DND-41 (cell line): ENCODE measurements at regions not wholly inside any gene's neighbourhood (a gene's known extent, or its start where the extent isn't known, plus 50 kb on each side); places are given as distances from the start of the nearest gene placed in this dataset.

Experiments used
- ATAC-seq: fragments of 200-7000 bp; cut with Tn5 transposase; 3 replicates; pipeline ENCODE4 v1.9.1; 2021; ENCODE audit warnings: low read depth; ENCODE audit not compliant: insufficient read depth
- DNase-seq: peaks from one replicate; pipeline ENCODE4 v3.0.0-alpha.2; 2020
- H2AFZ ChIP-seq: 2 replicates; pipeline ENCODE4 v1.6.0; 2012; ENCODE audit warnings: low read depth, low read length
- H3K27ac ChIP-seq: 2 replicates; pipeline ENCODE4 v1.5.1; 2012; ENCODE audit warnings: low read length, inconsistent platforms
- H3K27me3 ChIP-seq: fragments of 200-600 bp; sonication (generic); 2 replicates; pipeline ENCODE4 v1.6.0; 2012; ENCODE audit warnings: low read length, mild to moderate bottlenecking, inconsistent platforms; ENCODE audit not compliant: insufficient read depth, poor library complexity
- H3K36me3 ChIP-seq: 2 replicates; pipeline ENCODE4 v1.5.1; 2012; ENCODE audit warnings: low read length, inconsistent platforms; ENCODE audit not compliant: insufficient read depth
- H3K4me1 ChIP-seq: 2 replicates; pipeline ENCODE4 v1.5.1; 2012; ENCODE audit warnings: mild to moderate bottlenecking, low read length; ENCODE audit not compliant: insufficient read depth
- H3K4me2 ChIP-seq: 2 replicates; pipeline ENCODE4 v1.6.0; 2012; ENCODE audit warnings: mild to moderate bottlenecking, moderate library complexity, low read length, inconsistent platforms; ENCODE audit not compliant: insufficient read depth
- H3K4me3 ChIP-seq, 2 experiments: fragments of 200-600 bp in 1 of 2; shearing (Covaris generic) in 1 of 2; 2 replicates each; pipeline ENCODE4 v1.5.1; 2012 to 2016; ENCODE audit warnings: inconsistent platforms in 2 of 2, low read length in 2 of 2, mild to moderate bottlenecking in 2 of 2, low read depth in 1 of 2, moderate library complexity in 1 of 2
- H3K79me2 ChIP-seq: 2 replicates; pipeline ENCODE4 v1.6.0; 2012; ENCODE audit warnings: low read length, inconsistent platforms; ENCODE audit not compliant: insufficient read depth
- H3K9ac ChIP-seq: 2 replicates; pipeline ENCODE4 v1.6.0; 2012; ENCODE audit warnings: low read depth, mild to moderate bottlenecking, inconsistent platforms, low read length, moderate library complexity
- H3K9me3 ChIP-seq: 2 replicates; pipeline ENCODE4 v1.5.1; 2012; ENCODE audit warnings: low read length, moderate library complexity, mild to moderate bottlenecking, inconsistent platforms; ENCODE audit not compliant: insufficient read depth, severe bottlenecking
- H4K20me1 ChIP-seq: 2 replicates; pipeline ENCODE4 v1.6.0; 2012; ENCODE audit warnings: low read length; ENCODE audit not compliant: insufficient read depth
- CTCF ChIP-seq: IDR thresholded peaks from 2 replicates; pipeline ENCODE4 v1.5.1; 2012; ENCODE audit warnings: borderline replicate concordance, low read length, moderate library complexity, mild to moderate bottlenecking; ENCODE audit not compliant: poor library complexity, severe bottlenecking; ENCODE audit errors: extremely low read depth
- EZH2 ChIP-seq: IDR thresholded peaks from 3 replicates; pipeline ENCODE4 v1.6.1; 2012; ENCODE audit warnings: borderline replicate concordance, low read depth, mild to moderate bottlenecking, moderate library complexity, low read length, inconsistent platforms; ENCODE audit not compliant: severe bottlenecking

- Histone ChIP-seq H3K4me2 (no peak overlapping the region), H2AFZ (no peak overlapping the region; the same call in 1 of the 2 replicates), H3K79me2 (no peaks in the 10 kb centered on the region), H3K9me3 (no peaks in the 10 kb centered on the region), H3K4me1 (peaks cover 18% of the 10 kb centered on the region), H4K20me1 (no peaks in the 10 kb centered on the region), H3K27ac (no peak overlapping the region), H3K4me3 (no peak overlapping the region), H3K36me3 (no peaks in the 10 kb centered on the region), H3K27me3 (no peaks in the 10 kb centered on the region), H3K9ac (no peak overlapping the region)
- ATAC-seq (no peak), DNase-seq (no peak)
- TF ChIP-seq EZH2 (no peak), CTCF (no peak)
These were observed 84.0 kb downstream of the HES1 start for GRCh38 chr3:194219826-194220410.

GRCh38 chr3:194220901-194221326, 85.0 kb downstream of the HES1 start:
- Histone ChIP-seq H3K9me3 (no peaks in the 10 kb centered on the region), H3K4me1 (peaks cover 28% of the 10 kb centered on the region), H2AFZ (no peak overlapping the region), H3K27me3 (no peaks in the 10 kb centered on the region), H3K9ac (no peak overlapping the region), H3K4me3 (no peak overlapping the region), H3K36me3 (no peaks in the 10 kb centered on the region), H3K27ac (no peak overlapping the region), H4K20me1 (no peaks in the 10 kb centered on the region), H3K4me2 (no peak overlapping the region), H3K79me2 (no peaks in the 10 kb centered on the region)
- no peak for TF ChIP-seq CTCF
- DNase-seq (no peak), ATAC-seq (no peak)

GRCh38 chr3:194221336-194221735, 85.4 kb downstream of the HES1 start:
- Histone ChIP-seq H3K9me3 (no peaks in the 10 kb centered on the region), H3K9ac (no peak overlapping the region), H3K4me1 (peaks cover 31% of the 10 kb centered on the region), H3K4me3 (no peak overlapping the region), H3K4me2 (no peak overlapping the region), H2AFZ (no peak overlapping the region), H3K27me3 (no peaks in the 10 kb centered on the region), H3K36me3 (no peaks in the 10 kb centered on the region), H3K27ac (no peak overlapping the region), H4K20me1 (no peaks in the 10 kb centered on the region), H3K79me2 (no peaks in the 10 kb centered on the region)
- ATAC-seq (no peak), DNase-seq (no peak)
- no peak for TF ChIP-seq EZH2
- TF ChIP-seq CTCF = no peak

GRCh38 chr3:194223951-194224350, 88.0 kb downstream of the HES1 start:
- no peak overlapping the region for H3K4me3 ChIP-seq
- TF ChIP-seq EZH2 = no peak
- TF ChIP-seq CTCF = no peak
- no peaks in the 10 kb centered on the region for H3K36me3 ChIP-seq
- H3K27me3 ChIP-seq = no peaks in the 10 kb centered on the region
- no peaks in the 10 kb centered on the region for H4K20me1 ChIP-seq
- no peak overlapping the region for H2AFZ ChIP-seq
- H3K9me3 ChIP-seq = no peaks in the 10 kb centered on the region
- no peak overlapping the region for H3K27ac ChIP-seq
- DNase-seq = peak; percentile 30
- no peak overlapping the region for H3K9ac ChIP-seq
- H3K4me2 ChIP-seq = no peak overlapping the region
- no peaks in the 10 kb centered on the region for H3K79me2 ChIP-seq
- peak; percentile 58 for ATAC-seq
- peaks cover 31% of the 10 kb centered on the region for H3K4me1 ChIP-seq
